Suprapubic skin (tissue), 3 donors: ENCODE measurements at regions not wholly inside any gene's neighbourhood (a gene's known extent, or its start where the extent isn't known, plus 50 kb on each side); places are given as distances from the start of the nearest gene placed in this dataset.

Experiments used
- CTCF ChIP-seq, 2 donors: fragments of 200-600 bp in 1 of 2; fragments of 450-650 bp in 1 of 2; sonication (generic) in 1 of 2; IDR thresholded peaks; one replicate each; pipeline ENCODE4 v1.5.1; 2016 to 2019; ENCODE audit warnings: antibody characterized with exemption in 2 of 2, mild to moderate bottlenecking in 1 of 2, moderate library complexity in 1 of 2
- POLR2A ChIP-seq, 2 donors: fragments of 450-650 bp; IDR thresholded peaks; one replicate each; pipeline ENCODE4 v1.6.1; 2017; ENCODE audit warnings: antibody characterized with exemption in 2 of 2, mild to moderate bottlenecking in 2 of 2, moderate library complexity in 2 of 2

GRCh38 chr22:49106842-49107152 lies 720.9 kb downstream of the BRD1 start:
- TF ChIP-seq CTCF (IDR thresholded peaks at IDR 0.05): no peak
- TF ChIP-seq POLR2A (IDR thresholded peaks at IDR 0.05): no peak
